Vagina (tissue), 2 donors: ENCODE measurements at regions not wholly inside any gene's neighbourhood (a gene's known extent, or its start where the extent isn't known, plus 50 kb on each side); places are given as distances from the start of the nearest gene placed in this dataset.

Experiments used
- DNase-seq, 2 donors: peaks; one replicate each; pipeline ENCODE4 v3.0.0-alpha.2; 2017; ENCODE audit errors: extremely low spot score in 2 of 2
- H3K27ac ChIP-seq: fragments of 200-600 bp; sonication (generic); one replicate; pipeline ENCODE4 v1.5.1; 2019
- H3K27me3 ChIP-seq: fragments of 200-600 bp; sonication (generic); one replicate; pipeline ENCODE4 v1.5.1; 2019
- H3K36me3 ChIP-seq, 2 donors: fragments of 200-600 bp; sonication (generic); one replicate each; pipeline ENCODE4 v1.5.1; 2017 to 2019
- H3K4me1 ChIP-seq: fragments of 200-600 bp; sonication (generic); one replicate; pipeline ENCODE4 v1.5.1; 2019
- H3K4me3 ChIP-seq, 2 donors: fragments of 200-600 bp; sonication (generic); 1 replicate in 1 of 2; 2 replicates in 1 of 2; pipeline ENCODE4 v1.5.1; 2016 to 2019
- H3K9me3 ChIP-seq: fragments of 200-600 bp; sonication (generic); one replicate; pipeline ENCODE4 v1.5.1; 2019
- CTCF ChIP-seq, 3 experiments: fragments of 450-650 bp in 2 of 3; fragments of 200-600 bp in 1 of 3; sonication (generic) in 1 of 3; IDR thresholded peaks; one replicate each; pipeline ENCODE4 v1.5.1; 2017 to 2019; ENCODE audit warnings: antibody characterized with exemption in 3 of 3, mild to moderate bottlenecking in 2 of 3, moderate library complexity in 2 of 3
- POLR2A ChIP-seq, 2 donors: fragments of 450-650 bp; IDR thresholded peaks; one replicate each; pipeline ENCODE4 v1.6.1; 2017; ENCODE audit warnings: antibody characterized with exemption in 2 of 2, mild to moderate bottlenecking in 2 of 2, moderate library complexity in 2 of 2
- POLR2AphosphoS5 ChIP-seq, 2 donors: sonication (generic); formaldehyde crosslinking; IDR thresholded peaks; one replicate each; pipeline ENCODE4 v1.9.0; 2017; ENCODE audit warnings: antibody characterized with exemption in 2 of 2, mild to moderate bottlenecking in 2 of 2, low read depth in 1 of 2; ENCODE audit not compliant: insufficient read depth in 1 of 2
- intact Hi-C: fragments of 100-400 bp; cut with DNase I; formaldehyde crosslinking; loops from one replicate; pipeline ENCODE4 v1.15.1; 2023

- no peaks in the 10 kb centered on the region for H3K9me3 ChIP-seq
- H3K36me3 ChIP-seq = no peaks in the 10 kb centered on the region
- peaks cover 6% of the 10 kb centered on the region for H3K4me1 ChIP-seq
- H3K27ac ChIP-seq = no peak overlapping the region
- DNase-seq = no peak
- intact Hi-C loops = no loop called here
- no peak for TF ChIP-seq POLR2A (IDR thresholded peaks at IDR 0.05)
- no peak for TF ChIP-seq CTCF (IDR thresholded peaks at IDR 0.05)
- TF ChIP-seq POLR2AphosphoS5 (IDR thresholded peaks at IDR 0.05; ENCODE audit: insufficient read depth in 1 of 2, low read depth in 1 of 2) = no peak
- H3K4me3 ChIP-seq = no peak overlapping the region
- no peaks in the 10 kb centered on the region for H3K27me3 ChIP-seq
These were observed 190.1 kb downstream of the FOXO1 start for GRCh38 chr13:40476175-40476958.

- intact Hi-C loops = no loop called here
These were observed 188.5 kb downstream of the FOXO1 start for GRCh38 chr13:40477623-40478608.

GRCh38 chr13:40478775-40479174 lies 187.7 kb downstream of the FOXO1 start:
- no peaks in the 10 kb centered on the region for H3K9me3 ChIP-seq
- no peak for DNase-seq
- H3K4me1 ChIP-seq = peaks cover 6% of the 10 kb centered on the region
- no peak overlapping the region for H3K27ac ChIP-seq
- TF ChIP-seq CTCF (IDR thresholded peaks at IDR 0.05) (no peak), POLR2AphosphoS5 (IDR thresholded peaks at IDR 0.05; ENCODE audit: insufficient read depth in 1 of 2, low read depth in 1 of 2) (no peak), POLR2A (IDR thresholded peaks at IDR 0.05) (no peak)
- H3K4me3 ChIP-seq = no peak overlapping the region
- no peaks in the 10 kb centered on the region for H3K36me3 ChIP-seq
- H3K27me3 ChIP-seq = no peaks in the 10 kb centered on the region
- intact Hi-C loops = no loop called here

More at GRCh38 chr13:40477623-40478608, 188.5 kb downstream of the FOXO1 start:
- no peak for DNase-seq
- no peaks in the 10 kb centered on the region for H3K36me3 ChIP-seq
- no peak overlapping the region for H3K4me3 ChIP-seq
- H3K27me3 ChIP-seq = no peaks in the 10 kb centered on the region
- H3K27ac ChIP-seq = no peak overlapping the region
- no peaks in the 10 kb centered on the region for H3K9me3 ChIP-seq
- peaks cover 6% of the 10 kb centered on the region for H3K4me1 ChIP-seq
- TF ChIP-seq CTCF (IDR thresholded peaks at IDR 0.05) (no peak), POLR2A (IDR thresholded peaks at IDR 0.05) (no peak), POLR2AphosphoS5 (IDR thresholded peaks at IDR 0.05; ENCODE audit: insufficient read depth in 1 of 2, low read depth in 1 of 2) (no peak)

- Histone ChIP-seq H3K4me1 (peaks cover 6% of the 10 kb centered on the region), H3K27ac (no peak overlapping the region), H3K27me3 (no peaks in the 10 kb centered on the region)
These were observed 187.1 kb downstream of the FOXO1 start for GRCh38 chr13:40479196-40479845.

More at GRCh38 chr13:40479196-40479845, 187.1 kb downstream of the FOXO1 start:
- no peak overlapping the region for H3K4me3 ChIP-seq
- DNase-seq = no peak
- no peaks in the 10 kb centered on the region for H3K36me3 ChIP-seq
- TF ChIP-seq POLR2AphosphoS5 (IDR thresholded peaks at IDR 0.05; ENCODE audit: insufficient read depth in 1 of 2, low read depth in 1 of 2) (no peak), CTCF (IDR thresholded peaks at IDR 0.05) (no peak), POLR2A (IDR thresholded peaks at IDR 0.05) (no peak)
- H3K9me3 ChIP-seq = no peaks in the 10 kb centered on the region
- intact Hi-C loops = no loop called here
